GM12878 (cell line): ENCODE measurements at regions not wholly inside any gene's neighbourhood (a gene's known extent, or its start where the extent isn't known, plus 50 kb on each side); places are given as distances from the start of the nearest gene placed in this dataset.

ENCODE experiments used
- ATAC-seq: fragments of 200-7000 bp; cut with Tn5 transposase; 3 replicates; pipeline ENCODE4 v1.9.1; 2020; ENCODE audit warnings: mild to moderate bottlenecking, moderate library complexity
- BruUV-seq: library from RNA; stranded (reverse); fragments of 400-500 nt; replicated peaks from 2 replicates; lab custom pipeline; 2021; lab: Mats Ljungman, UMichigan
- CTCF ChIA-PET: fragments of 300-600 bp; sonication (Branson Sonifier 250); formaldehyde crosslinking; extraction: SDS; loops from one replicate; lab custom pipeline; 2021; ENCODE audit warnings: inconsistent platforms; lab: Yijun Ruan, JAX
- POLR2A ChIA-PET: fragments of 350-600 bp; formaldehyde crosslinking; extraction: SDS; loops from one replicate; lab custom pipeline; 2021; ENCODE audit warnings: inconsistent platforms; lab: Charles Lee
- RAD21 ChIA-PET: fragments of 300-600 bp; sonication (Branson Sonifier 250); formaldehyde crosslinking; loops from one replicate; lab custom pipeline; 2023; ENCODE audit warnings: antibody characterized with exemption; ENCODE audit not compliant: unreplicated experiment; lab: Charles Lee
- SMC1A ChIA-PET: fragments of 300-600 bp; sonication (Branson Sonifier 250); formaldehyde crosslinking; loops from one replicate; lab custom pipeline; 2023; ENCODE audit not compliant: unreplicated experiment, uncharacterized antibody; lab: Charles Lee
- DNase-seq: peaks from one replicate; pipeline ENCODE4 v3.0.0-alpha.2; 2011; ENCODE audit warnings: low read depth, low spot score
- FAIRE-seq: peaks from 3 replicates; lab custom pipeline; 2011; peaks lifted over from hg19 to GRCh38; lab: Jason Lieb, UNC
- H2AFZ ChIP-seq: 2 replicates; pipeline ENCODE4 v1.6.0; 2011; ENCODE audit warnings: low read depth, low read length, control low read depth; ENCODE audit not compliant: control insufficient read depth
- H3K27ac ChIP-seq: 2 replicates; pipeline ENCODE4 v1.5.1; 2011; ENCODE audit warnings: control low read depth; ENCODE audit not compliant: control insufficient read depth, insufficient read depth
- H3K27me3 ChIP-seq, 2 experiments: replicated peaks in 1 of 2; 2 replicates each; pipeline versions ENCODE4 v1.6.0 to v1.6.1; 2011; ENCODE audit warnings: low read length in 1 of 2; ENCODE audit not compliant: control insufficient read depth in 2 of 2, insufficient read depth in 2 of 2
- H3K36me3 ChIP-seq, 2 experiments: 2 replicates each; pipeline ENCODE4 v1.5.1; 2011; ENCODE audit warnings: low read length in 1 of 2; ENCODE audit not compliant: control insufficient read depth in 2 of 2, insufficient read depth in 2 of 2
- H3K4me1 ChIP-seq: 2 replicates; pipeline ENCODE4 v1.6.1; 2011; ENCODE audit warnings: mild to moderate bottlenecking, low read length, moderate library complexity, mixed read lengths; ENCODE audit not compliant: control insufficient read depth, insufficient read depth
- H3K4me2 ChIP-seq: 2 replicates; pipeline ENCODE4 v1.6.0; 2011; ENCODE audit warnings: control low read depth; ENCODE audit not compliant: control insufficient read depth, insufficient read depth
- H3K4me3 ChIP-seq: fragments of 200-600 bp; sonication (generic); 2 replicates; pipeline ENCODE4 v1.5.1; 2016
- H3K79me2 ChIP-seq: 2 replicates; pipeline ENCODE4 v1.6.0; 2011; ENCODE audit warnings: low read length; ENCODE audit not compliant: control insufficient read depth, insufficient read depth
- H3K9ac ChIP-seq: 2 replicates; pipeline ENCODE4 v1.8.0; 2011; ENCODE audit warnings: low read length, control low read depth, mixed read lengths; ENCODE audit not compliant: control insufficient read depth, insufficient read depth
- H3K9me3 ChIP-seq: replicated peaks from 3 replicates; pipeline ENCODE4 v1.5.1; 2011; ENCODE audit warnings: mild to moderate bottlenecking, low read length; ENCODE audit not compliant: control insufficient read depth, insufficient read depth
- H4K20me1 ChIP-seq: 2 replicates; pipeline ENCODE4 v1.6.0; 2011; ENCODE audit not compliant: control insufficient read depth, insufficient read depth
- IKZF2 ChIP-seq, 2 experiments: fragments of 450-650 bp; IDR thresholded peaks; 2 replicates each; pipeline ENCODE4 v1.6.1; 2017; ENCODE audit warnings: mild to moderate bottlenecking in 2 of 2, moderate library complexity in 2 of 2
- IRF3 ChIP-seq: fragments of 450-650 bp; IDR thresholded peaks from 2 replicates; pipeline ENCODE4 v1.6.1; 2014; ENCODE audit warnings: mild to moderate bottlenecking
- NR2C2 ChIP-seq: IDR thresholded peaks from 2 replicates; pipeline ENCODE4 v1.6.1; 2011; ENCODE audit warnings: borderline replicate concordance, low read depth; ENCODE audit not compliant: control insufficient read depth, insufficient read length
- NR2F1 ChIP-seq: fragments of 450-650 bp; conservative IDR thresholded peaks from 2 replicates; pipeline ENCODE4 v1.6.1; 2017; ENCODE audit warnings: mild to moderate bottlenecking
- REST ChIP-seq: IDR thresholded peaks from 2 replicates; pipeline ENCODE4 v1.6.1; 2012; ENCODE audit warnings: mild to moderate bottlenecking, low read depth, low read length
- WGBS: methylation state at CpG from one replicate; pipeline ENCODE4 v1.1.6; 2016; ENCODE audit warnings: low lambda C conversion rate; ENCODE audit not compliant: insufficient replicate concordance, insufficient coverage; ENCODE audit errors: missing lambda C conversion rate; 5-methylcytosine and 5-hydroxymethylcytosine counted together
- in situ Hi-C: fragments of 300-500 bp; cut with MboI; formaldehyde crosslinking; loops from 9 replicates; pipeline ENCODE4 v1.14.3; 2018; ENCODE audit warnings: mixed read lengths
- intact Hi-C: fragments of 100-400 bp; cut with micrococcal nuclease; formaldehyde crosslinking; loops from one replicate; pipeline ENCODE4 v1.14.2; 2022; ENCODE audit not compliant: unreplicated experiment

GRCh38 chr2:221322741-221323140, 249.4 kb downstream of the EPHA4 start:
- Histone ChIP-seq H3K27me3 (no peaks in the 10 kb centered on the region), H3K36me3 (no peaks in the 10 kb centered on the region), H4K20me1 (no peaks in the 10 kb centered on the region), H3K4me2 (no peak overlapping the region), H2AFZ (no peak overlapping the region), H3K4me1 (no peaks in the 10 kb centered on the region), H3K9ac (no peak overlapping the region), H3K4me3 (no peak overlapping the region), H3K79me2 (no peaks in the 10 kb centered on the region), H3K9me3 (no peaks in the 10 kb centered on the region), H3K27ac (no peak overlapping the region)
- DNase-seq = no peak
- peak; percentile 57 for ATAC-seq
- intact Hi-C loops = no loop called here
- no peak for FAIRE-seq
- ChIA-PET CTCF (interaction anchor here (0.7 to 1.5 kb wide), 2 partner anchors 17 to 112 kb away, joined by 3 to 5 read pairs; no protein-coding TSS in a partner anchor), SMC1A (interaction anchor here (0.7 to 1.0 kb wide), 2 partner anchors 15 to 19 kb away, joined by 3 to 5 read pairs; no protein-coding TSS in a partner anchor), RAD21 (interaction anchor here (0.9 kb wide), 2 partner anchors 10 to 25 kb away, joined by 3 to 4 read pairs; no protein-coding TSS in a partner anchor), POLR2A (interaction anchor here (0.7 to 1.1 kb wide), 3 partner anchors 16 to 1664 kb away, joined by 3 to 4 read pairs (median 3); no protein-coding TSS in a partner anchor)
- BruUV-seq = no TSS peak
- 1% methylated on average over 5 of the region's 5 CpGs for WGBS
- TF ChIP-seq IRF3 (no peak), NR2C2 (no peak), NR2F1 (no peak), IKZF2 (IDR thresholded peaks at IDR 0.05) (peak in 1 of 2 experiments; percentile 16; a peak in 1 of 4 replicates), REST (no peak)
- in situ Hi-C loops = no loop called here
